Ishikawa (cell line): ENCODE measurements at regions not wholly inside any gene's neighbourhood (a gene's known extent, or its start where the extent isn't known, plus 50 kb on each side); places are given as distances from the start of the nearest gene placed in this dataset.

Source experiments
- CEBPB ChIP-seq: IDR thresholded peaks from 2 replicates; pipeline ENCODE4 v1.6.1; 2012
- EGR1 ChIP-seq: IDR thresholded peaks from 2 replicates; pipeline ENCODE4 v1.6.1; 2012
- EP300 ChIP-seq: IDR thresholded peaks from 2 replicates; pipeline ENCODE4 v1.6.1; 2012; ENCODE audit warnings: borderline replicate concordance
- FOXM1 ChIP-seq: IDR thresholded peaks from 2 replicates; pipeline ENCODE4 v1.6.1; 2012; ENCODE audit warnings: low read depth, borderline replicate concordance
- MAX ChIP-seq: IDR thresholded peaks from 2 replicates; pipeline ENCODE4 v1.6.1; 2012
- NFIC ChIP-seq: IDR thresholded peaks from 2 replicates; pipeline ENCODE4 v1.6.1; 2012
- RAD21 ChIP-seq: IDR thresholded peaks from 2 replicates; pipeline ENCODE4 v1.6.1; 2012; ENCODE audit warnings: low read depth
- REST ChIP-seq: IDR thresholded peaks from 2 replicates; pipeline ENCODE4 v1.6.1; 2012; ENCODE audit warnings: low read depth, mild to moderate bottlenecking
- TAF1 ChIP-seq: IDR thresholded peaks from 2 replicates; pipeline ENCODE4 v1.6.1; 2012; ENCODE audit warnings: low read depth, mild to moderate bottlenecking
- TEAD4 ChIP-seq: IDR thresholded peaks from 2 replicates; pipeline ENCODE4 v1.6.1; 2012
- USF1 ChIP-seq: IDR thresholded peaks from 2 replicates; pipeline ENCODE4 v1.6.1; 2012
- YY1 ChIP-seq: IDR thresholded peaks from 2 replicates; pipeline ENCODE4 v1.6.1; 2012; ENCODE audit warnings: low read depth

GRCh38 chr17:74042744-74043486 is 160.6 kb upstream of the RPL38 start:
- TF ChIP-seq MAX (0 out of 2 replicates have a peak, but pooled peaks have one; percentile 20), YY1 (no peak), RAD21 (no peak), USF1 (peak; percentile 39), EP300 (no peak), FOXM1 (no peak), CEBPB (no peak), EGR1 (no peak), NFIC (no peak), REST (no peak), TAF1 (no peak), TEAD4 (no peak)
